ENCODE measurements at regions not wholly inside any gene's neighbourhood (a gene's known extent, or its start where the extent isn't known, plus 50 kb on each side); places are given as distances from the start of the nearest gene placed in this dataset.

GRCh38 chr17:33986566-33986965, 268.5 kb upstream of the CCL2 start:
- H3K27me3 ChIP-seq = no peaks in the 10 kb centered on the region
- no peaks in the 10 kb centered on the region for H3K9me3 ChIP-seq
- WGBS, 2 donors = 88 to 89% methylated on average over 2 of the region's 2 CpGs
- H3K27ac ChIP-seq = no peak overlapping the region
- H3K4me1 ChIP-seq = no peaks in the 10 kb centered on the region
- intact Hi-C loops (cut with DNase I; ENCODE audit: low total_unique reads) = no loop called here
- TF ChIP-seq POLR2A (IDR thresholded peaks at IDR 0.05) = no peak
- TF ChIP-seq, protein P1, sequence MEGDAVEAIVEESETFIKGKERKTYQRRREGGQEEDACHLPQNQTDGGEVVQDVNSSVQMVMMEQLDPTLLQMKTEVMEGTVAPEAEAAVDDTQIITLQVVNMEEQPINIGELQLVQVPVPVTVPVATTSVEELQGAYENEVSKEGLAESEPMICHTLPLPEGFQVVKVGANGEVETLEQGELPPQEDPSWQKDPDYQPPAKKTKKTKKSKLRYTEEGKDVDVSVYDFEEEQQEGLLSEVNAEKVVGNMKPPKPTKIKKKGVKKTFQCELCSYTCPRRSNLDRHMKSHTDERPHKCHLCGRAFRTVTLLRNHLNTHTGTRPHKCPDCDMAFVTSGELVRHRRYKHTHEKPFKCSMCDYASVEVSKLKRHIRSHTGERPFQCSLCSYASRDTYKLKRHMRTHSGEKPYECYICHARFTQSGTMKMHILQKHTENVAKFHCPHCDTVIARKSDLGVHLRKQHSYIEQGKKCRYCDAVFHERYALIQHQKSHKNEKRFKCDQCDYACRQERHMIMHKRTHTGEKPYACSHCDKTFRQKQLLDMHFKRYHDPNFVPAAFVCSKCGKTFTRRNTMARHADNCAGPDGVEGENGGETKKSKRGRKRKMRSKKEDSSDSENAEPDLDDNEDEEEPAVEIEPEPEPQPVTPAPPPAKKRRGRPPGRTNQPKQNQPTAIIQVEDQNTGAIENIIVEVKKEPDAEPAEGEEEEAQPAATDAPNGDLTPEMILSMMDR (IDR thresholded peaks at IDR 0.05) = no peak
- no peak overlapping the region for H3K4me3 ChIP-seq
- H3K36me3 ChIP-seq (ENCODE audit: low read depth, missing control alignments) = no peaks in the 10 kb centered on the region
- no peak for DNase-seq

DNA sequence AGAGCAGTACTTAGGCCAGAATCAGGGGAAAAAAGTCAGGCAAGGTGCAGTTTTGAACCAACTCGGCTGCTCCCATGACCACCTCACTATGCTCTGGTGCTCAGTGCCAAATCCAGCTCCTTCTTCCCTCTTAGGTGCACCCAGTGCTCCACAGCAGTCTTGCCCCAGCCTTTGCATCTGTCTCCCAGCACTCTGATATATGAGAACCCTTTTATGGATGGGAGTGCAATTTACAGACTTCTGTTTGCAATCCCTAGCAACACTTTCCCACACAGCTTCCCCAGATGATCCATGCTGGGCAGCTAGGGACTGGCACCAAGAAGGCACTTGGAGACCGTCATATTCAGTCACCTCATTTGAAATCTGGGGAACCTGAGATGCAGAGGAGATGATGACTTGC, 267.9 kb upstream of the CCL2 start:
- Histone ChIP-seq H3K4me3 (no peak overlapping the region), H3K36me3 (ENCODE audit: low read depth, missing control alignments) (no peaks in the 10 kb centered on the region), H3K27ac (no peak overlapping the region), H3K27me3 (no peaks in the 10 kb centered on the region), H3K4me1 (no peaks in the 10 kb centered on the region), H3K9me3 (no peaks in the 10 kb centered on the region)
- no peak for TF ChIP-seq POLR2A (IDR thresholded peaks at IDR 0.05)
- TF ChIP-seq, protein P1 (IDR thresholded peaks at IDR 0.05) = no peak
- no peak for DNase-seq
- 64 to 91% methylated on average over 2 of the region's 2 CpGs for WGBS, 2 donors
- intact Hi-C loops (cut with DNase I; ENCODE audit: low total_unique reads) = no loop called here

GRCh38 chr17:33989361-33990148, 265.5 kb upstream of the CCL2 start:
- intact Hi-C loops (cut with DNase I; ENCODE audit: low total_unique reads) = no loop called here
- WGBS, 2 donors = 58 to 59% methylated on average over 8 of the region's 8 CpGs
- no peaks in the 10 kb centered on the region for H3K9me3 ChIP-seq

GRCh38 chr17:33990943-33991706, 264.0 kb upstream of the CCL2 start:
- 50 to 66% methylated on average over 3 of the region's 3 CpGs for WGBS, 2 donors
- no peaks in the 10 kb centered on the region for H3K9me3 ChIP-seq
- intact Hi-C loops (cut with DNase I; ENCODE audit: low total_unique reads) = no loop called here
- DNase-seq = no peak
- no peak for TF ChIP-seq POLR2A (IDR thresholded peaks at IDR 0.05)
- TF ChIP-seq, protein P1 (IDR thresholded peaks at IDR 0.05) = no peak
- no peak overlapping the region for H3K4me3 ChIP-seq
- no peaks in the 10 kb centered on the region for H3K36me3 ChIP-seq (ENCODE audit: low read depth, missing control alignments)
- no peaks in the 10 kb centered on the region for H3K4me1 ChIP-seq
- no peak overlapping the region for H3K27ac ChIP-seq
- no peaks in the 10 kb centered on the region for H3K27me3 ChIP-seq

More at GRCh38 chr17:33989361-33990148, 265.5 kb upstream of the CCL2 start:
- no peak overlapping the region for H3K27ac ChIP-seq
- H3K27me3 ChIP-seq = no peaks in the 10 kb centered on the region
- no peaks in the 10 kb centered on the region for H3K4me1 ChIP-seq
- DNase-seq = no peak
- no peak overlapping the region for H3K4me3 ChIP-seq
- no peak for TF ChIP-seq POLR2A (IDR thresholded peaks at IDR 0.05)
- TF ChIP-seq, protein P1 (IDR thresholded peaks at IDR 0.05) = no peak
- H3K36me3 ChIP-seq (ENCODE audit: low read depth, missing control alignments) = no peaks in the 10 kb centered on the region

Data from testis (tissue), 2 donors.